ENCODE measurements at regions not wholly inside any gene's neighbourhood (a gene's known extent, or its start where the extent isn't known, plus 50 kb on each side); places are given as distances from the start of the nearest gene placed in this dataset.
"Not testable (repeated sequence)": the region's sequence is repeated elsewhere in the genome, so short reads cannot be mapped to it uniquely, and the experiment has no call there.

DNA sequence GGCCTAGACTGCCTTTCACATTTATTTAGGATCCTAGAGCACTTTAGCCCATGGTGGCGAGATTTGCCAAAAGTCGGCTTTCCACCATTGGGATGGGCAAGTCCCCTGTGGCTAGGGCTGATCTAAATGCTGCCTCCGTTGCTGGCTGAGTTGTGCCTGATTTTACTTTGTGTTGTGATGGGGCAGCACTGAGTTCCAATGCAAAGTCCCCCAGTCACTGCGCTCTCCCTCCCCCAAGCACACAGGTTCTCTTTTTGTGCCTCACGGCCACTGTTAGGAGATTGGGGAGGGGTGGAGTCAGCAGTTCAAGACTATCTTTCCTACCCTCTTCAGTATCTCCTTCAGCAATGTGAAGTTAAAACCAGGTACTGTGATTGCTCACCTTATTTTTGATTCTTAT is 66.7 kb upstream of the COX20 start:
- Mint-ChIP-seq H3K4me1 (no peaks in the 10 kb centered on the region), H3K27ac (no peak overlapping the region), H3K4me3 (no peak overlapping the region)

DNA sequence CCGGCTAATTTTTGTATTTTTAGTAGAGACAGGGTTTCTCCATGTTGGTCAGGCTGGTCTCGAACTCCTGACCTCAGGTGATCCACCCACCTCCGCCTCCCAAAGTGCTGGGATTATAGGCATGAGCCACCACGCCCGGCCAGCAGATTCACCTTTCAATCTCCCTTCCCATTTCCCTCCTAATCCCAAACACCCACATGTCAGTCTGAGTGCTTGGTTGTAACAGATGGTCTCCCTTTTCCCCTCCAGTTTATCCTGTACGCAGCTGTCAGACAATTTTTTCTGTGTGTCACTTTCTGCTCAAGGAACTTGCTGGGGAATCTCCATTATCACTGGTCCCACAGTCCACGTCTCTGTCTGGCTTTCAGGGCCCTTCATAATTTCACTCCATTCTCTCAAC is 64.9 kb upstream of the COX20 start:
- H3K4me1 Mint-ChIP-seq: not testable (repeated sequence)

More for the DNA sequence above, 66.7 kb upstream of the COX20 start:
- H3K27me3 Mint-ChIP-seq (ENCODE audit: low read depth): no peaks in the 10 kb centered on the region
- H3K36me3 Mint-ChIP-seq: no peaks in the 10 kb centered on the region
- no peak for DNase-seq (ENCODE audit: low spot score in 2 of 2, unreplicated experiment in 2 of 2)
- H3K9me3 Mint-ChIP-seq: peaks cover 13% of the 10 kb centered on the region
- TF ChIP-seq, protein P1, sequence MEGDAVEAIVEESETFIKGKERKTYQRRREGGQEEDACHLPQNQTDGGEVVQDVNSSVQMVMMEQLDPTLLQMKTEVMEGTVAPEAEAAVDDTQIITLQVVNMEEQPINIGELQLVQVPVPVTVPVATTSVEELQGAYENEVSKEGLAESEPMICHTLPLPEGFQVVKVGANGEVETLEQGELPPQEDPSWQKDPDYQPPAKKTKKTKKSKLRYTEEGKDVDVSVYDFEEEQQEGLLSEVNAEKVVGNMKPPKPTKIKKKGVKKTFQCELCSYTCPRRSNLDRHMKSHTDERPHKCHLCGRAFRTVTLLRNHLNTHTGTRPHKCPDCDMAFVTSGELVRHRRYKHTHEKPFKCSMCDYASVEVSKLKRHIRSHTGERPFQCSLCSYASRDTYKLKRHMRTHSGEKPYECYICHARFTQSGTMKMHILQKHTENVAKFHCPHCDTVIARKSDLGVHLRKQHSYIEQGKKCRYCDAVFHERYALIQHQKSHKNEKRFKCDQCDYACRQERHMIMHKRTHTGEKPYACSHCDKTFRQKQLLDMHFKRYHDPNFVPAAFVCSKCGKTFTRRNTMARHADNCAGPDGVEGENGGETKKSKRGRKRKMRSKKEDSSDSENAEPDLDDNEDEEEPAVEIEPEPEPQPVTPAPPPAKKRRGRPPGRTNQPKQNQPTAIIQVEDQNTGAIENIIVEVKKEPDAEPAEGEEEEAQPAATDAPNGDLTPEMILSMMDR (IDR thresholded peaks at IDR 0.05; ENCODE audit: unreplicated experiment): no peak

DNA sequence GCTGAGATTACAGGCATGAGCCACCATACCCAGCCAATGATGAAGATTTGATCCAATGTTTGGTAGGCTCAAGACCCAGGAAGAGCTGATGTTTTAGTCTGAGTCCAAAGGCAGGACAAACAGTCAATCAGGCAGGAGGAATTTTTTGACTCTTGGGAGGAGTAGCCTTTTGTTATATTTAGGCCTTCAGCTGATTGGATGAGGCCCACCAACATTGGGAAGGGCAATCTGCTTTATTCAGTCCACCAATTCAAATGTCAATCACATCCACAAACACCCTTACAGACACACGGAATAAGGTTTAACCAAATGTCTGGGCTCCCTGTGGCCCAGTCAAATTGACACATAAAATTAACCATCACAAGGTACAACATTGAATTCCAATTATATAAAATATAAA is 61.9 kb upstream of the COX20 start:
- TF ChIP-seq, protein P1 (IDR thresholded peaks at IDR 0.05; ENCODE audit: unreplicated experiment): no peak
- H3K4me3 Mint-ChIP-seq: no peak overlapping the region
- H3K27ac Mint-ChIP-seq: no peak overlapping the region
- H3K36me3 Mint-ChIP-seq: no peaks in the 10 kb centered on the region
- no peaks in the 10 kb centered on the region for H3K9me3 Mint-ChIP-seq
- no peak for DNase-seq (ENCODE audit: low spot score in 2 of 2, unreplicated experiment in 2 of 2)
- no peaks in the 10 kb centered on the region for H3K27me3 Mint-ChIP-seq (ENCODE audit: low read depth)
- peaks cover 3% of the 10 kb centered on the region for H3K4me1 Mint-ChIP-seq

More for the DNA sequence above, 64.9 kb upstream of the COX20 start:
- peaks cover 13% of the 10 kb centered on the region for H3K9me3 Mint-ChIP-seq
- not testable (repeated sequence) for H3K27me3 Mint-ChIP-seq (ENCODE audit: low read depth); H3K27ac Mint-ChIP-seq; DNase-seq (ENCODE audit: low spot score in 2 of 2, unreplicated experiment in 2 of 2); H3K36me3 Mint-ChIP-seq; H3K4me3 Mint-ChIP-seq

DNA sequence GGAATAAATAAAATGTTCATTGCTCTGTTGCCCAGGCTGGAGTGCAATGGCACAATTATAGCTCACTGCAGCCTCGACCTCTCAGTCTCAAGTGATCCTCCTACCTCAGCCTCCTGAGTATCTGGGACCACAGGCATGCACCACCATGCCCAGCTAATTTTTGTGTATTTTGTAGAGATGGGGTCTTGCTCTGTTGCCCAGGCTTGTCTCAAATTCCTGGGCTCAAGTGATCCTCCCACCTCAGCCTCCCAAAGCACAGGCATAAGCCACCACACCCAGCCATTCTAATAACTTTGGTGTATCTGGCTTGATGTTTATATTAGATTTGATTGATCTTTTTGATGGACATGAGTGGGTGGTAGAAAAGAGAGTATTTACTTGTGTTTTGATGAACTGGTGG is 58.7 kb upstream of the COX20 start:
- H3K27me3 Mint-ChIP-seq (ENCODE audit: low read depth); H3K27ac Mint-ChIP-seq; H3K4me3 Mint-ChIP-seq; H3K36me3 Mint-ChIP-seq; H3K4me1 Mint-ChIP-seq; H3K9me3 Mint-ChIP-seq; DNase-seq (ENCODE audit: low spot score in 2 of 2, unreplicated experiment in 2 of 2): not testable (repeated sequence)

DNA sequence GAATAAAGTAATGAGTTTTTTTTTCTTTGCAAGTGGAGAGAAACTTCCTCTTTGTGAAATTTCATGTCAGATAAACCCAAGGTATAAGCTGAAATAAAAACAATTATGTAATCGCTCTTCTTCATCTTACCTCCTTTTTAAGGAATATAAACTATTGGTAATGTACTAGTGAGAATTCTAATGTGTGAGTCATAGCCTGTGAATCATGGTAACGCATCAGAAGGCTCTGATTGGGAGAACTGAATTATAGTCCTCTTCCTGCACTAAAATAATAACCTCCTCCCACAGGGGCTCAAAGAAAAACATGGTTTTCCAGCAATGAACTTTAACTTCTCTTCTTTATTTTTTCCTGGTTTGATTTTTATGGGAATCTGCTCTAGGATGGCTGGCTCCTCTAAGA is 57.1 kb upstream of the COX20 start:
- H3K36me3 Mint-ChIP-seq: no peaks in the 10 kb centered on the region
- H3K4me1 Mint-ChIP-seq: peaks cover 7% of the 10 kb centered on the region
- no peaks in the 10 kb centered on the region for H3K9me3 Mint-ChIP-seq
- H3K27me3 Mint-ChIP-seq (ENCODE audit: low read depth): no peaks in the 10 kb centered on the region
- no peak overlapping the region for H3K4me3 Mint-ChIP-seq
- TF ChIP-seq, protein P1 (IDR thresholded peaks at IDR 0.05; ENCODE audit: unreplicated experiment): no peak
- H3K27ac Mint-ChIP-seq: no peak overlapping the region
- no peak for DNase-seq (ENCODE audit: low spot score in 2 of 2, unreplicated experiment in 2 of 2)

DNA sequence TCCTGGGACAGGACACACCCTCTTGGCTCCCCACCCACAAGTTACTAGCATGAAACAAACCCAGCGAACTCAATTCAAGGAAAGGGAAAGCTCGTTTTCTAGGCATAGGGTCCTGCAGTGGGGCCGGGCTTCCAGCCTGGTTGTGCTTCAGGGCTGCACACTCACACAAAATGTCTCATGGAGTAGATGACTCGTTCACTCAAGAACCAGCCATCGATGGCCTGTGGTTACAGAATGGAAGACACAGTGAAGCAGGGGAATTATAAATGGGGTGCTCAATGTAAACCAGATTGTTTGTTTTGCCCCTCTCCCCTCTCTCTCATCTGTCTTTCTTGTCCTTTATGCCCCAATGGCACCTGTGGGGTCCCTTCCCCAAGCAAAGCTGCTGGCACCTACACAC is 56.0 kb upstream of the COX20 start:
- Mint-ChIP-seq H3K9me3 (no peaks in the 10 kb centered on the region), H3K27ac (no peak overlapping the region), H3K27me3 (ENCODE audit: low read depth) (no peaks in the 10 kb centered on the region), H3K4me3 (no peak overlapping the region), H3K36me3 (no peaks in the 10 kb centered on the region), H3K4me1 (peaks cover 7% of the 10 kb centered on the region)
- TF ChIP-seq, protein P1 (IDR thresholded peaks at IDR 0.05; ENCODE audit: unreplicated experiment): no peak
- DNase-seq (ENCODE audit: low spot score in 2 of 2, unreplicated experiment in 2 of 2): no peak

- Mint-ChIP-seq H3K4me1 (peaks cover 7% of the 10 kb centered on the region), H3K36me3 (no peaks in the 10 kb centered on the region), H3K27me3 (ENCODE audit: low read depth) (no peaks in the 10 kb centered on the region), H3K4me3 (no peak overlapping the region), H3K27ac (no peak overlapping the region), H3K9me3 (no peaks in the 10 kb centered on the region)
- no peak for DNase-seq (ENCODE audit: low spot score in 2 of 2, unreplicated experiment in 2 of 2)
- TF ChIP-seq, protein P1 (IDR thresholded peaks at IDR 0.05; ENCODE audit: unreplicated experiment): no peak
These were observed 55.1 kb upstream of the COX20 start for GRCh38 chr1:244780311-244780710.

Data from mesothelial cell of epicardium (in vitro differentiated cells).